ENCODE measurements at regions not wholly inside any gene's neighbourhood (a gene's known extent, or its start where the extent isn't known, plus 50 kb on each side); places are given as distances from the start of the nearest gene placed in this dataset.

DNA sequence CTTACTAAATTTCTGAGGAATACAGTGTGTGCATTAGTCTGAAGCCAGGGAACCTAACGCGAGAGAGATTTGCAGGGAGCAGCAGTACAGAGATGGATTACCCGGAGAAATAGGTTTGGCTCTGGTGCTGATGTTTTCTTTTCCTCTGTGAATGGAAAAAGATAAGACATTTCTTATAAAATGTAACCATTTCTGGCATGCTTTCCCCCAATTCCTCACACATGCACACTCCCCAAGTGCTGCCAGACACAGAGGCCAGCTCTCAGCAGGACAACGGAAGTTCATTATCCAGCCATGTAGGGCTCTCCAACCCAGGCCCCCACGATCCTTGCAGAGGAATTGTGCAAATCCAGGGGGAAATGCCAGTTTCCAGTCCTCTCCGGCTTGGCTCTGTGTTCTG lies 224.5 kb upstream of the MGAT5 start:
- Histone ChIP-seq H3K4me1 (ENCODE audit: insufficient read depth, low read length, poor library complexity, severe bottlenecking) (no peaks in the 10 kb centered on the region), H3K4me3 (ENCODE audit: low read length, poor library complexity, severe bottlenecking) (no peak overlapping the region), H3K4me2 (ENCODE audit: low read depth, low read length, poor library complexity, severe bottlenecking) (no peak overlapping the region), H3K36me3 (ENCODE audit: insufficient read depth, low read length) (no peaks in the 10 kb centered on the region), H3K27me3 (ENCODE audit: insufficient read depth, low read length, poor library complexity, severe bottlenecking) (peaks cover 7% of the 10 kb centered on the region), H3K9me2 (replicated peaks; ENCODE audit: low read depth, low read length) (no peaks in the 10 kb centered on the region), H2AFZ (ENCODE audit: low read length) (no peak overlapping the region), H3K9ac (ENCODE audit: low read depth, low read length, poor library complexity, severe bottlenecking) (no peak overlapping the region), H4K20me1 (ENCODE audit: insufficient read depth, low read length, poor library complexity, severe bottlenecking) (no peaks in the 10 kb centered on the region), H3F3A (ENCODE audit: low read depth) (no peaks in the 10 kb centered on the region), H3K79me2 (ENCODE audit: insufficient read depth, low read length) (no peaks in the 10 kb centered on the region), H3K9me3 (ENCODE audit: insufficient read depth, low read depth, low read length) (no peaks in the 10 kb centered on the region)
- TF ChIP-seq EZH2phosphoT487 (IDR thresholded peaks at IDR 0.05; ENCODE audit: borderline replicate concordance): no peak
- TF ChIP-seq, protein P1, sequence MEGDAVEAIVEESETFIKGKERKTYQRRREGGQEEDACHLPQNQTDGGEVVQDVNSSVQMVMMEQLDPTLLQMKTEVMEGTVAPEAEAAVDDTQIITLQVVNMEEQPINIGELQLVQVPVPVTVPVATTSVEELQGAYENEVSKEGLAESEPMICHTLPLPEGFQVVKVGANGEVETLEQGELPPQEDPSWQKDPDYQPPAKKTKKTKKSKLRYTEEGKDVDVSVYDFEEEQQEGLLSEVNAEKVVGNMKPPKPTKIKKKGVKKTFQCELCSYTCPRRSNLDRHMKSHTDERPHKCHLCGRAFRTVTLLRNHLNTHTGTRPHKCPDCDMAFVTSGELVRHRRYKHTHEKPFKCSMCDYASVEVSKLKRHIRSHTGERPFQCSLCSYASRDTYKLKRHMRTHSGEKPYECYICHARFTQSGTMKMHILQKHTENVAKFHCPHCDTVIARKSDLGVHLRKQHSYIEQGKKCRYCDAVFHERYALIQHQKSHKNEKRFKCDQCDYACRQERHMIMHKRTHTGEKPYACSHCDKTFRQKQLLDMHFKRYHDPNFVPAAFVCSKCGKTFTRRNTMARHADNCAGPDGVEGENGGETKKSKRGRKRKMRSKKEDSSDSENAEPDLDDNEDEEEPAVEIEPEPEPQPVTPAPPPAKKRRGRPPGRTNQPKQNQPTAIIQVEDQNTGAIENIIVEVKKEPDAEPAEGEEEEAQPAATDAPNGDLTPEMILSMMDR (conservative IDR thresholded peaks at IDR 0.05; ENCODE audit: low read length): no peak

DNA sequence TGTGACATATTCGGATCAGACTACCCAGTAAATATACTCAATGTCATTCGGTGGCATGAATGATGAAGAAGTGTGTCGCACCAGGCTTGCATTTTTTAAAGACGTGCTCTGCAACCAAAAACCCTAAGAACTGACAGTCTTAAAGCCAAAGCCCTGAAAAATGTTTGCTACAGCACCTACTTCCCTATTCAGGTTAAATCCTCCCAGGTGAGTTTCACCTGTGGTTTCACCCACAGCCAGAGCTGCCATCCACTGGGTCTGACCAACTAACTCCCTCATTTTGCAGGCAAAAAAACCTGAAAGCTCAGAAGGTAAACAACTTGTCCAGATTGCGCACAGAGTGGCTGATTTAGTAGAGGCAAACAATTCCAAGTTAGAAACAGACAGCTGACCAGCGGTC lies 222.3 kb upstream of the MGAT5 start:
- Histone ChIP-seq H3K4me1 (ENCODE audit: insufficient read depth, low read length, poor library complexity, severe bottlenecking) (no peaks in the 10 kb centered on the region), H3K4me3 (ENCODE audit: low read length, poor library complexity, severe bottlenecking) (no peak overlapping the region), H3K9me3 (ENCODE audit: insufficient read depth, low read depth, low read length) (no peaks in the 10 kb centered on the region), H3K36me3 (ENCODE audit: insufficient read depth, low read length) (no peaks in the 10 kb centered on the region), H3K27me3 (ENCODE audit: insufficient read depth, low read length, poor library complexity, severe bottlenecking) (no peaks in the 10 kb centered on the region), H3K4me2 (ENCODE audit: low read depth, low read length, poor library complexity, severe bottlenecking) (no peak overlapping the region), H3K9ac (ENCODE audit: low read depth, low read length, poor library complexity, severe bottlenecking) (no peak overlapping the region), H3K79me2 (ENCODE audit: insufficient read depth, low read length) (no peaks in the 10 kb centered on the region), H3K9me2 (replicated peaks; ENCODE audit: low read depth, low read length) (no peaks in the 10 kb centered on the region), H3F3A (ENCODE audit: low read depth) (no peaks in the 10 kb centered on the region), H4K20me1 (ENCODE audit: insufficient read depth, low read length, poor library complexity, severe bottlenecking) (no peaks in the 10 kb centered on the region), H2AFZ (ENCODE audit: low read length) (no peak overlapping the region)
- no peak for TF ChIP-seq EZH2phosphoT487 (IDR thresholded peaks at IDR 0.05; ENCODE audit: borderline replicate concordance)
- TF ChIP-seq, protein P1 (conservative IDR thresholded peaks at IDR 0.05; ENCODE audit: low read length): no peak

DNA sequence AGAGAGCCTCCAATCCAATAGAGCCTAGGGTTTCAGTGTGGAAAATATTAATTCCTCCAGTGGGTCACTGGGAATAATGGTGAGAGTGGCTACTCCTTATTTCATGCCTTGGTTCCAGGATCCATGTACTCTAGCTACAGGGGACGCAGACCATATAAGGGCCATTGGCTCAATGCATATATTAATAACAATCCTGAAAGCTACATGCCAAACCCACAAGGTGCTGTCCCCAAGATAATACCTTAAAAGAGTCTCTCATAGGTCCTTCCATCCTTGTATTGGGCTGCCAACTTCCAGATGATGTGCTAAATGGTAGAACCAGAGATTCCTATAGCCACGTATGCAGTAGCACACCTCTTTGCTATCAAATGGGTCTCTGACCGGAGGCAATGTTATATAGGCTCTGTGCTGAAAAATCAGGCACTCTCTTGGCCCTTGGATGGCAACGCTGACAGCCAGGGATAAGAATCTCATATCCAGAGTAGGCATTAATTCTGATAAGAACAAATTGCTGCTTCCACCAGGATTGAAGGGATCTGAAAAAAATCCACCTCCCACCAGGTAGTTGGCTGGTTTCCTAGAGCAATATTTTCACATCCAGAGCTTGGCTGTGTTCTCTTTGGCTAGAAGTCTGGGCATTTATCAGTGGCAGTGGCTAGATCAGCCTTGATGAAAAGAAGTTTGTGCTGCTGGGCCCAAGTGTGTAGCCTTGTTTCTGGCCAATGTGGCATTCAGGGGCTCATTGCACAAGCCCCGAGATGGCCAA lies 218.1 kb upstream of the MGAT5 start:
- Histone ChIP-seq H3K79me2 (ENCODE audit: insufficient read depth, low read length) (no peaks in the 10 kb centered on the region), H3K27me3 (ENCODE audit: insufficient read depth, low read length, poor library complexity, severe bottlenecking) (no peaks in the 10 kb centered on the region), H2AFZ (ENCODE audit: low read length) (no peak overlapping the region), H3K36me3 (ENCODE audit: insufficient read depth, low read length) (no peaks in the 10 kb centered on the region), H3K4me2 (ENCODE audit: low read depth, low read length, poor library complexity, severe bottlenecking) (no peak overlapping the region), H3F3A (ENCODE audit: low read depth) (no peaks in the 10 kb centered on the region), H4K20me1 (ENCODE audit: insufficient read depth, low read length, poor library complexity, severe bottlenecking) (no peaks in the 10 kb centered on the region), H3K4me3 (ENCODE audit: low read length, poor library complexity, severe bottlenecking) (no peak overlapping the region), H3K4me1 (ENCODE audit: insufficient read depth, low read length, poor library complexity, severe bottlenecking) (no peaks in the 10 kb centered on the region), H3K9ac (ENCODE audit: low read depth, low read length, poor library complexity, severe bottlenecking) (no peak overlapping the region), H3K9me2 (replicated peaks; ENCODE audit: low read depth, low read length) (no peaks in the 10 kb centered on the region), H3K9me3 (ENCODE audit: insufficient read depth, low read depth, low read length) (no peaks in the 10 kb centered on the region)
- TF ChIP-seq, protein P1 (conservative IDR thresholded peaks at IDR 0.05; ENCODE audit: low read length): no peak
- TF ChIP-seq EZH2phosphoT487 (IDR thresholded peaks at IDR 0.05; ENCODE audit: borderline replicate concordance): no peak

Measured in Loucy (cell line).